GM18502 (cell line): ENCODE measurements at regions not wholly inside any gene's neighbourhood (a gene's known extent, or its start where the extent isn't known, plus 50 kb on each side); places are given as distances from the start of the nearest gene placed in this dataset.
A peak's percentile ranks its signal among the peaks of the same experiment; 100 is the strongest.

Experiments used
- ATAC-seq: cut with Tn5 transposase; IDR thresholded peaks from one replicate; pipeline ENCODE4 v1.9.1; 2021; ENCODE audit warnings: mild to moderate bottlenecking; ENCODE audit not compliant: unreplicated experiment, poor library complexity

- ATAC-seq, result no peak
These were observed 176.4 kb downstream of the AHR start for GRCh38 chr7:17474724-17475344.

- no peak for ATAC-seq
These were observed 178.7 kb downstream of the AHR start for GRCh38 chr7:17477182-17477581.

- ATAC-seq, result no peak
These were observed 182.7 kb downstream of the AHR start for GRCh38 chr7:17481118-17481517.

DNA sequence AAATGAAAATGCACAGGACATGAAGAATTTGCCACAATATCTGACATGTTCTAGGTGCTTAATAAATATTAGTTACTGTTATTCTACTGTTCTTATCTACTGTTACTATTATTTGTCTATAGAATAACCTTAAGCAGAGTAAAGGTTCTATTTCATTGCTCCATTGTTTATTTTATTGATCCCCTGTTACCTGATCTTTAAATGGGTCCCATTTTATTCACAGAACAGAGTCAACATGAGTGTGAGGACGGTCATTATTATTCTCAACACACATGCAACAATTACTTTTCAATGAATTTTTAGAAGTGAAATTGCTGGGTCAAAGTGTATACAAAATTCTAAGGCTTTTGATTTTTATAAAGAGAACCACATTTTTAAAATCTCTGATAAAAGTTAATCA lies 186.9 kb downstream of the AHR start:
- no peak for ATAC-seq

DNA sequence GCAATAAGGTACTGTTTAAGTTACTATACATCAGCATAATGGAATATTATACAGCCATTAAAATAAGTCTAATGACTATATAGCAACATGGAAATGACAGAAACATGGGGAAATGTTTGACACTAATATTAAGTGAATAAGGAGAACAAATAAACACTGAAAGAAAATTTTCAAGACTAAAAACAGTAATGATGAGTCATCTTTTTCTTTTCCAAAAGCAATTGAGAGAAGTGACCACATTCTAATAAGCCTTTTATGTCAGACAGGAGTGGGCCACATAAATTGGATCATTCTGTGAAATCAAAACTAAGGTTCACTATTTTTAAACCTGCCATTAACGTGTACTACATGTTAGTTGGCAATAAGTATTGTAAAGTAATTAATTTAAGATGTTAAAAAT lies 187.5 kb downstream of the AHR start:
- ATAC-seq, result no peak

DNA sequence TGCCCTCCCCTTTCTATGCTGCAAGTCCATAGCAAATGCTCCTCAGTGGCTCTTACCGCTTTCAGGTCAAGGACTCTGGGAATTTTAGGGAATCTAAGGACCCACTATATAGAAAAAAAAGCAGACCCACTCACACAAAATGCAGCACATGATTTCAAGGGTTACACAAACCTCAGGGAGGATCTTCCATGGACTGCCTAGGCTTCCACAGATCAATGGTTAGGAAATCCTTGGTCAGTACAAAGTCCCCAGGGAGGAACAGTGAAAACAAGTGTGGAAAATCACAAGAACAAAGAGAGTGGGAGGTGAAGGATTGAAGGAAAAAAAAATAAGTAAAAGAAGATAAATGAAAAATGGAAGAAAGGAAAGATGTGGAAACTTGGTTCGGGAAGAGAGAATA lies 188.4 kb downstream of the AHR start:
- ATAC-seq, result no peak

- no peak for ATAC-seq
These were observed 188.9 kb downstream of the AHR start for GRCh38 chr7:17487343-17487742.

DNA sequence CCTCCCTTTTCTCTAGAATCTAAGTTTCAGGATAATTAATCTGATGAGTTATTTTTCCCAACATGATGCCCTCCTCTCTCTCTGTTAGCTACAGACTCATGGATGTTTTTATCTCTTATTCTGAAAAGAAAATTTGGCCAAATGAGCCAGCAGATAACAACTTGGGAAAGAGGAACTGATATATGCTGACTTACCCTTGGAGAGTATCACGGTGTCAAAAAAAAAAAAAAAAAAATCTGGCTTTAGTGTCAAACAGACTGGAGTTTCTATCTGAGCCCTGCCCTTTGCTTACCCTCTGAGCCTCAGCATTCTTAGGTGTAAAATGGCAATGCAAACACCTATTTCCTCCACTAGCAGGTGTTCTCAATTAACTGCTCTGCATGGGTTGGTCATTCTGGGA lies 190.4 kb downstream of the AHR start:
- ATAC-seq, result no peak

DNA sequence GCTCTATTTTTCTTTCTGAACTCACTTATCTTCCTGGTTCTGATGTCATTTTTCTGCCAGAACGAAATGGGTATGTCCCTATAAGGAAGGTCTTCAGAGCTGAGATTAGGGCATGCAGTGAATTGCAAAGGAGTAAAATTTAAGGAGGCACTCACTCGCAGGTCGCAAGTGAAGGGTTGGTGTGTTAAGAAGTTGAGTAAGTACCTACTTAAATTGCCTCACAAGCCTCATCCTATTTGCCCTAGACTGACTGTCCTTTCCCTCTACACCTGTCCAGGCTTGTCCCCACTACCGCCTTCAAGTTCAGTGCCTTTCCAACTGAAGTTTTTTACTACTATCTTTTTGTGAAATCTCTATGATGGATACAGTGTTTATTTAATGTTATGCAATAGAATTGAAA lies 191.5 kb downstream of the AHR start:
- ATAC-seq, result no peak

DNA sequence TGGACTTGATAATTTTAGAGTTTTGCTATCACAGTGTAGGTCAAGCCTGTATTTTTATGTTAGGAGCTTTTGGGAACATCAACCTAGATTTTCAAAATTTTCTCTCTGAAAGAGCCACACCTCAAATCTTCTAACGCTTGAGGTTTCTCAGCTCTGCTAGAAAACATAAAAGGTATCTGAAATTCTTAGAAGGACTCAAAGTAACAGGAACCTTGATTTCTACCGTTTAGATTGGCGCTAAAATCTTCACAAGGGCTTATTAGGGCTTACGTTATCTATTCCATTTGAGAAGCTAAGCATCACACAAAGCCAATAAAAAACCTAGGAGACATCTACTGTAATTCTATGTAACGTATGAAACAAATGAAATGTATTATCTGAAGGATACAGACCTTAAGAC lies 192.4 kb downstream of the AHR start:
- no peak for ATAC-seq

DNA sequence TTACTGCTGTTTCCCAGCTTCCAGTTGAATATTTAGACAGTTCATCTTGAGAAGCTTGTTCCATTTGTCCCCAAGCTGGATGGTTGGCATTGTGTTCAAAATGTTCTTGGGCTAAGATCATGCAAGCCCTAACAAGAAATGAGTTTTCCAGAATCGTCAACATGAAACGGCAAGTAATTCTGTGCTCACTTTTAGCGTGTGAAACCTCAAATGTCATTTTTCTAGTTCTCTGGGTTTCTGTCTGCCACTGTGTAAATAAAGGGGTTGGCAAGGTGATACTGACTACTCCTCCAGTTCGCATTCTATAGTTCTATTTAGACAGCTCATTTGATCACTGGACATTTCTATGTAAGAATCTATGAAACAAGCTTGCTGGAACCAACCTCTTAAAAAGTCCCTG lies 194.0 kb downstream of the AHR start:
- no peak for ATAC-seq

GRCh38 chr7:17493446-17493845 lies 195.0 kb downstream of the AHR start:
- ATAC-seq, result no peak

DNA sequence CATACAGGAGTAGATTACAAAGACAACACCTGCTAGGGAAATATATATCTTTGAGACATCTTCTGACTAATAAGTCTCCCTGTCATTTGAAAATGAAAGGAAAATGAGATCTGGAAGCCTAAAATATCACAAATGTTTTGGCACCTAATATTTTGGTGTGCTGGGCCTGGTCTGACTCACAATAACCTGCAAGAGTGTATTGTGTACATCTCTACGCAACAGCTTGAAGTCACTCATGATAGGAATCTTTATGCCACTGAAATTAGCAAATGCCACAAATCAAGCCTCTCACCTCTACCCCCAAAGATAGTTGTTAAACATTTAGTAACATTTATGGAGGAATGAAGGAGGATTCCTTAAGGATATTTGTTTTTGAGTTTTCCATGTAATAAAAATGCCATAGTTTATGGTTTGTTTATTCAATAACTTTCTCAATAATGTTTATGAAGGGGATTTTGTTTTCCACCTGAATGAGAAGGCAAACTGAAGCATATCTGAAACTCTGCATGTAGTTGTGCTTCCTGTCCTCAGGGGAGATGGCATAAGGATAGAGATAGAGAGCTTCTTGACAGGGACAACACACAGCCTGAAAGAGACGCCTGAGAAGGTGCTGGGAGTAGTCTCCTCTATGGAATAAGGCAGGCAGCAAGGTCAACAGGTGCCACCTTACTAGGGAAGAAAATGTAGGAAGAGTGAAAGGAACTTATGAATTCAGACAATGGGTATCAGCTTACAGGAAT lies 197.4 kb downstream of the AHR start:
- ATAC-seq, result peak; percentile 51

DNA sequence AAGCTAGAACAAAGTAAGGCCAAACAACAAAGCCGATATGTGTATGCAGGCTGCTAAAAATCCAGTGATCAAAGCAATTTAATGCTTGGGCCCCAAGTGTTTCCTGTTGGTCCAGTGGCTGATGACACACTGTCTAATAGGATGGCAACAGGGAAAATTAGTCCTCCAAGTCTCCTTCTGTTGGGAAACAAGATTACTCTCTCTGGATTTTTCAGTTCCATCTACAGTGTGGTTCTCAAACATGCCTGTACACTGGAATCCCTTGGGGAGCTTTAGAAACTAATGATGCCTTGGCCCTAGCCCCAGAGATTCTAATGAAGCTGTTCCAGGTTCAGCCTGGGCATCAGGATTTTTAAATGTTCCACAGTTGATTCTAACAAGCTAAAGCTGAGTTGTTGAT lies 198.7 kb downstream of the AHR start:
- no peak for ATAC-seq

DNA sequence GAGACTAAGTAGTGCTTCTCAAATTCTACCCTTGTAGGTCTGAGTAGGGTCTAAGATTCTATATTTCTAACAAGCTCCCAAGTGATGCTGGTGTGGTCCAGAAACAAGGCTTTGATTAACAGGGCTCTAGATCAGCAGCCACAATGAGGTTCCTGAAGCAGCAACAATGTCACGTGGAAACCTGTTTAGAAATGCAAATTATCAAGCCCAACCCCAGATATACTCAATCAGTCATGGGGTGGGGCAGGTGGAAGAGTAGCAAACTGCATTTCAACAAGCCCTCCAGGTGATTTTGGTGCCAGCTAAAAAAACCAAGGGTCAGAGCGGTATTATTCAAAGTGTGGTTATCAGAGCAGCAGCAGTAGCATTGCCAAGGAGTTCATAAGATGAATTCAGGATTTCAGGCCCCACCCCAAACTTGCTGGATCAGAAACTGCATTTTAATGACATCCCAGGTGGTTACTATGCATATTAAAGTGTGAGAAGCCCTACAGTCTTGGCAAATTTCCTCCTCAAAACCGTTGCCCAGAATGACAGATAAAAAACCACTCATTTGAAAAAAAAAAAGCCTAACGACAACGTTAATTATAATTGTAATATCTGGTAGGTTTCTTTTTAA lies 199.2 kb downstream of the AHR start:
- ATAC-seq, result no peak

GRCh38 chr7:17498230-17498629 lies 199.8 kb downstream of the AHR start:
- no peak for ATAC-seq

DNA sequence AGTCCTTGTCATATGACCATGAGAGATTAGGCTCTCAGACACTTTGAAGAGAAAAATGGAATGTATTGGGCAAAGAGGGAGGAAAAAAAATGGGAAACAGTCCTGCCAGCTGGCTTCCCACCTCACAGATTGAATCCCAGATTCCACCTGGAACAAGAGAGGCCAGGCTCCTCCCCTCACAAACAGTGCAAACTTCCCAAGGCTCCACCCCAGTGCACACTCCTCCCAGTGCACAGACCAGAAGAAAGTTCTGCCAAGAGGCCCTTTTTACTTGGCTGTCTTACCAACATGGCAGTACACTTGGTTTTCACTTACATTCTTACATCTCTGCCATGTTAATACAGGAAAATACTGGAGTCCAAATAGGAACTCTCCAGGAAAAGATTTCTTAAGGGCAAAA lies 202.3 kb downstream of the AHR start:
- no peak for ATAC-seq

- ATAC-seq, result no peak
These were observed 203.2 kb downstream of the AHR start for GRCh38 chr7:17501441-17502212.

DNA sequence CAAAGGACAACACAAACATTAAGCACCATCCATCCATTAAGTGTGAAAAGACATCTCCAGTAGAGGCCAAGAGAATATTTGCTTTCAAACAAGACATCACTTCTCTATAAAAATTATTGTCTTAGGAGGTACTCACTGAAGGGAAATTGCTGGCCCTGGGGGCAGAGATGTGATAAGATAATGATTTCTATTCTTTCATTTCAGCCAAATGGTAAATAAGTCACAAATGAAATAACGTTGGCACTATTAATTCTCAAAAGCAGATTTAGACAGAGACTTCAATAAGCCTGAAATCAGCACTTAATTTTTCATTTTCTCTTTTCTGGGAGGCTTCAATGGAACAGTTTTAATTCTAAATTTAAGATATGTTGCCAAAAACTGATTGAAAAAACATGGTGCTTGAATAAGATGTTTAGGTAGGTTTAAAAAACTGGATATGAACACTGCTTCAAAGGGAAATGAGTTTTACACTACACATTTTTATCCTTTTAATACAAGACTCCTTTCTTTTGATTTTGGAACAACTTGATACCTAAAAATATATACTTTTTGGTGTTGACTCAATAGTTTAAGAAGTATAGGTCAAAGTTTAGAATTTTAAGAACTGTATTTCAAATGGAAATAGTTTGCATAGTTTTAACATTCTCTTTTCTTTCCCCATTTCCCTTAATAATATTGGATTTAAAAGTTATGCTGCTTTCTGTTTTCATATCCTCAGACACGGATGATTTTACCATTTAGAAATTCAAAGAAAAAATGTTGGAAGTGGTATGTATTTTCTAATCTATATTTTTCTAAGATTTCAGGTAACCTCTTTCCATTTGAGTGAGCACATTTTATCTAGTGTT lies 204.0 kb downstream of the AHR start:
- no peak for ATAC-seq

DNA sequence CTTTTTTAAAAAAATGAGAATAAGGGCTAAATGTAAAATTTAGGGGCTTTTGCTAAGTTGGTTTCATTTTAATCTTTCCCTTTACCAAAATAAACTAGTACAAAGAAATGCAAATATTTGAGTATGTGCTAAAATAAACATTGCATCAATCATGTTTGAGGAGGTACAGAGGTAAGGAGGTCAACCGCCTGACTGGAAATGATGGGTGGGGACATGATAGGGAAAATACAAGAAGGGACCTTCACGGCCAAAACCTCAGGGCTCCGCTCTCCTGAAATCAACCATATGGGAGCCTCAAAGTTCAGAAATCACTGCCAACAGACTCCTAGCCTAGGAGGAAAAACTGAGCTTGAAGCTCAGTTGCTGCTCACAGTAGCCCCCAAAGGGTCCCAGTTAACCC lies 207.6 kb downstream of the AHR start:
- peak; percentile 86 for ATAC-seq
